Natural killer cell treated with Interleukin-12 subunit alpha and Interleukin-12 subunit beta and Interleukin-15 and Interleukin-18, amount 100 ng/mL, for 72 hours (primary cell): ENCODE measurements at regions not wholly inside any gene's neighbourhood (a gene's known extent, or its start where the extent isn't known, plus 50 kb on each side); places are given as distances from the start of the nearest gene placed in this dataset.
"Not testable (repeated sequence)": the region's sequence is repeated elsewhere in the genome, so short reads cannot be mapped to it uniquely, and the experiment has no call there.

ENCODE experiments used
- ATAC-seq, 2 donors: fragments of 150-1000 bp; cut with Tn5 transposase in 1 of 2; sonication (Bioruptor Pico), chemical (Tn5 transposase) in 1 of 2; 2 replicates each; pipeline ENCODE4 v1.10.0; 2021
- DNase-seq: peaks from one replicate; pipeline ENCODE4 v3.0.0; 2022; ENCODE audit warnings: low spot score
- H3K27ac Mint-ChIP-seq, 2 donors: 1 replicate in 1 of 2; 2 replicates in 1 of 2; pipeline ENCODE4 v1.8.0; 2022; ENCODE audit warnings: mixed read lengths in 2 of 2, mild to moderate bottlenecking in 1 of 2, moderate library complexity in 1 of 2
- H3K27me3 Mint-ChIP-seq, 2 donors: 1 replicate in 1 of 2; 2 replicates in 1 of 2; pipeline ENCODE4 v1.8.0; 2022; ENCODE audit warnings: mixed read lengths in 2 of 2
- H3K36me3 Mint-ChIP-seq: one replicate; pipeline ENCODE4 v1.8.0; 2022; ENCODE audit warnings: mixed read lengths
- H3K4me1 Mint-ChIP-seq, 2 donors: 1 replicate in 1 of 2; 2 replicates in 1 of 2; pipeline ENCODE4 v1.8.0; 2022; ENCODE audit warnings: low read depth in 2 of 2, mixed read lengths in 2 of 2, mild to moderate bottlenecking in 1 of 2
- H3K4me3 Mint-ChIP-seq: one replicate; pipeline ENCODE4 v1.8.0; 2022; ENCODE audit warnings: mixed read lengths
- H3K9me3 Mint-ChIP-seq: 2 replicates; pipeline ENCODE4 v1.8.0; 2022; ENCODE audit warnings: mixed read lengths

DNA sequence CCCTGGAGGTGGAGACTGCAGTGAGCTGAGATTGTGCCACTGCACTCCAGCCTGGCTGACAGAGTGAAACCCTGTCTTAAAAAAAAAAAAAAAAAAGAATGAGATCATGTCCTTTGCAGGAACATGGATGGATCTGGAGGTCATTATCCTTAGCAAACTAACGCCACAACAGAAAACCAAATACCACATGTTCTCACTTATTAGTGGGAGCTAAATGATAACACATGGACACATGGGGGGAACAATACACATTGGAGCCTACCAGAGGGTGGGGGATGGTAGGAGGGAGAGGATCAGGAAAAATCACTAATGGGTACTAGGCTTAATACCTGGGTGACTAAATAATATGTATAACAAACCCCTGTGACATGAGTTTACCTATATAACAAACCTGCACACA lies 108.0 kb upstream of the FHL2 start:
- not testable (repeated sequence) for H3K4me3 Mint-ChIP-seq, H3K27ac Mint-ChIP-seq, H3K9me3 Mint-ChIP-seq, H3K4me1 Mint-ChIP-seq, DNase-seq, H3K36me3 Mint-ChIP-seq, ATAC-seq
- peaks cover 9 to 27% of the 10 kb centered on the region in 2 donors for H3K27me3 Mint-ChIP-seq

DNA sequence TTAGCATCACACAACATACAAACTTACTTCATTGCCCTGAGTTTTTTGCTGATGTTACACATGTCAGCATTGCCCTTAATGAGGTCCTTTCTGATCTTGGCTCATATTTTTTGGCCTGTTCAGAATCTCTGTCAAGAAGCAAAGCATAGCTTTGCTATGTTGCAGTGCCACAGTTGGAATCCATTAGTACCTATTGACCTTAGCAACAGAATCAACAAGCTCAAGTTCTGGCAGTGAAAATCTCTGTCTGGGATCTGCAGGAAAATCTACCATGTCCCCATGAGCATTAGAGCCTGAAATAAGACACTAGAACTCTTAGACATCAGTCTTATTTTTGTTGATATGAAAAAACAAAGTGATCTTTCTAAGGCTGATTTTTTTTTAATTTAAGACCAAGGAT lies 105.6 kb upstream of the FHL2 start:
- Mint-ChIP-seq H3K4me1 (no peaks in the 10 kb centered on the region), H3K36me3 (no peaks in the 10 kb centered on the region), H3K9me3 (no peaks in the 10 kb centered on the region), H3K27me3 (peaks cover 11 to 30% of the 10 kb centered on the region in 2 donors), H3K4me3 (no peak overlapping the region), H3K27ac (no peak overlapping the region)
- no peak for DNase-seq
- ATAC-seq, result no peak

DNA sequence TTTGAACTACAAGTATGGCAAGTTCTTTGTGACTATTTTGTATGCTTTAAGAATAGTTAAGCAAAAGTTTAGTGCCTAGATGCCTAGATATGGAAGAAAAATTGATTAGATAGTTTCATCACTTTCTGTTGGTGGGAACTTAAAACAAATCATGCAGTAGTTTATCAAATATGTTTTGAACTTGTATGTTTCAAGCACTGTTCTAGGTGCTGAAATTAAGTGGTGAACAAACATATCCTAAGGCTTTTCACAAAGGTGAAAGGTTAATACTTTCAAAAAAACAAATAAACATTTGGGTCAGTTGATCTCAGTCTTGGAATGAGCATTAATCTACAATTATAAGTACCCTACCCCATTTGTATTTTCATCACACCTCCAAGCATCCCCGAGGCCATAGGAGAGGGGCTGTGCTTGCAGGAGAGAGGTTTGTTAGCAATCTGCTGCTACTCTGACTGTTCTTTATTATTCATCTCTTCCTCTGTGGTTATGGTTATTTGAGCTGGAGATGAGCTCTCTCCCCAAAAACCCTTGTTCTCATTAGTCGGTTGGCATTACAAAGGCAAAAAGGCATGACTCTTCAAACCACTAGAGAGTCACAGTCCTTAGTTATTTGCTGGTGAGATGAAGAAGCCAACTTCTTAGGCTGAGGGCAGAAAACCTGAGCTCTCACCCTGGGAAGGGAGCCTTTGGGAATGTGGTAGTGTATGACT lies 103.9 kb upstream of the FHL2 start:
- Mint-ChIP-seq H3K27me3 (peaks cover 13 to 45% of the 10 kb centered on the region in 2 donors), H3K27ac (no peak overlapping the region), H3K4me3 (no peak overlapping the region), H3K4me1 (no peaks in the 10 kb centered on the region), H3K36me3 (no peaks in the 10 kb centered on the region), H3K9me3 (no peaks in the 10 kb centered on the region)
- ATAC-seq, result no peak
- DNase-seq, result no peak

DNA sequence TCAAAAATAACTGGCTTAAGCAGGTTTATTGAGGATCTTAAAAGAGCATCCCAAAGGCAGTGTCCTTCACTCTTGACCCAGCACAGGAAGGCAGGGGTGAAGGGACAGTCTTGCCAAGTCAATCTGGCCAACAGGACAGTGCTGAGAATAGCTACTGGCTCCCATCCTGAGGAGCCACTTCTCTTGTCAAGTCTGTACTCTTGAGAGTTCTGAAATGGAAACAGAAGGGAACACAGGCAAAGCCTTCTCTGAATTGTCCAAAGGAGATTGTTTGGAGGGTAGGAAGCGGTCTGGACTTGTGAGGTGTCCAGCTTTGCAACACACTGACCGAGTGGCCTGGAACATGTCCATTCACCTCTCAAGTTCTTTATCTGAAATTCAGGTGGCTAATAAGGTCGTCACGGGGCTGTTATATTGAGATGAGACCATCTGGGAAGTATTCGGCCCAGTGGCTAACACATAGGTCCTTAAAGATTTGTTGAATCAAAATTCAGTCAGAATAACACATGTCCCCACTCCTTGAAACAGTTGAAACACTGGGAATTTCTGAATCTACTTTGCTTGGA lies 99.5 kb upstream of the FHL2 start:
- H3K4me3 Mint-ChIP-seq, result no peak overlapping the region
- H3K36me3 Mint-ChIP-seq, result no peaks in the 10 kb centered on the region
- no peak for ATAC-seq
- no peak for DNase-seq
- H3K27ac Mint-ChIP-seq, result no peak overlapping the region
- H3K27me3 Mint-ChIP-seq, result peaks cover 16 to 44% of the 10 kb centered on the region in 2 donors
- H3K9me3 Mint-ChIP-seq, result no peaks in the 10 kb centered on the region
- no peaks in the 10 kb centered on the region for H3K4me1 Mint-ChIP-seq

DNA sequence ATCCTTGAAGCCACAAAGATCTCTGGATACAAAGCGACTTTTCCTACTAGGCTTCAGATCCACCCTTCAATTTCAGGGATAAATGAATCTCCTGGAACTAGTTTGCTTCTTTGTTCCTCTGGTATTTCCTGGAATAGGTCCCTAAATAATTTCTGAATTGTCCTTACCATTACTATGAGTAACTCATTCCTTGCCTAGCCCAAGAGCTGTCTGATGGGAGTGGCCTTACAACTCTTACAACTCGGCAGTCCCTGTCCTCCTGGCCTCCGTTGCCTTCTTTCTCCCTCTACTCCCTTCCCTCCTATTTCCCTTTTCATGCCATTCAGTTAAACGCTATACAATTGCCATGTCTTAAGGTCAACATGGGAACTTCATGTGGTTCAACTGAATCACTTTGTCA lies 98.2 kb upstream of the FHL2 start:
- H3K4me1 Mint-ChIP-seq, result no peaks in the 10 kb centered on the region
- peaks cover 7% of the 10 kb centered on the region for H3K36me3 Mint-ChIP-seq
- ATAC-seq, result no peak
- H3K4me3 Mint-ChIP-seq, result no peak overlapping the region
- no peak for DNase-seq
- no peak overlapping the region for H3K27ac Mint-ChIP-seq
- peaks cover 18 to 45% of the 10 kb centered on the region in 2 donors for H3K27me3 Mint-ChIP-seq
- peaks cover 3% of the 10 kb centered on the region for H3K9me3 Mint-ChIP-seq

DNA sequence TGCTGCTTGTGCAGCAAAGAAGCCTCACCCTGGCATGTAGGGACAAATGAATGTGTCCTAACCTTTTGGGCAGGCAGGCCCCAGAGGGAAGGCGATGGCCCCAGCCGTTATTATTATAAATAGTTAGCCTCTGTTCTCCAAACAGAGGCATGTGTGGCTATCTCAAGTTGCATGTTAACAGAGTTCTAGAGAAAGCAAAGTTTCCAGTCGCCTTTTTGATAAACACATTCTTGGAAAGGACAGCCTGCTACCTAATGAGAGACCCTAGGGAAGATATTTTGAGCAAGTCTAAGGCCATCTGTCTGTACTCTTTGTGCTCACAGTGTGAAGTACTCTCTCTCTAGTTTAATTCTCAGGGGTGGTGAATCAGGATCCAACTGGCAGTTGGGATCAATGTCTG lies 97.4 kb upstream of the FHL2 start:
- Mint-ChIP-seq H3K36me3 (peaks cover 7% of the 10 kb centered on the region), H3K27me3 (peaks cover 24 to 50% of the 10 kb centered on the region in 2 donors), H3K9me3 (peaks cover 3% of the 10 kb centered on the region), H3K4me3 (no peak overlapping the region), H3K4me1 (no peaks in the 10 kb centered on the region), H3K27ac (no peak overlapping the region)
- no peak for DNase-seq
- no peak for ATAC-seq

DNA sequence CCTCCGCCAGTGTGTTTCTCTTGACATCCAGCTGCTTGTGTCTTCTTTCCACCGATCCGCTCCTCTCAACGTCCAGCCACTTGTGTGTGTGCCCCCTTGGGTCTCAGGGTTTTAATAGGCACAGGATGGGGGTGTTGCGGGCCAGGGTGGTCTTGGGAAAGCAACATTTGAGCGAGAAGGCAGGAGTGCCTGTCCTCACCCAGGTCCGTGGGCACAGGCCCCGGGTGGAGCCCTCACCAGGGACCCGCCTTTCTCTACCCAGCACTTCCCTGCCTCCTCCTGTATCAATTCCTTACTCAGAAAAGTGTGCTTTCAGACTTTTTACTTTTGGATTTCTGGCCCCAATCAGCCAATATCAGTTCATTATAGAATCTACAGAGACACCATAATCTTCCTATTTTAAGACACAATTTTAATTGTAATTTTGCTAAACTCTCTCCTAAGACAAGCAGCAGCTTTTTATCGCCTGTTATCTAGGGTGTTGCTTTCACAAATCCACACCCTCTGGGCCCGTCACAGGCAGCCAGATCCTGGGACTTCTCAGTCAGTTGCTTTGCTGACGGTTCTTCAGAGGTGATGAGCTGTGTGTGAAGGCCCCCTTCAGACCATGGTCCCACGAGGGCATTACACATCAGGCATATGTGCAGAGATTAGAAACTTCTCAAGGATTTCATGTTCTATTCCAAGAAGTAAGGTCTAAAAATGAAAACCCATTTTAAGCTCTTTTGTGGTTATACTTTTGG lies 96.0 kb upstream of the FHL2 start:
- Mint-ChIP-seq H3K27ac (no peak overlapping the region), H3K4me3 (no peak overlapping the region), H3K4me1 (no peaks in the 10 kb centered on the region), H3K36me3 (peaks cover 7% of the 10 kb centered on the region), H3K27me3 (peaks cover 23 to 49% of the 10 kb centered on the region in 2 donors), H3K9me3 (peaks cover 3% of the 10 kb centered on the region)
- ATAC-seq, result no peak
- DNase-seq, result no peak

DNA sequence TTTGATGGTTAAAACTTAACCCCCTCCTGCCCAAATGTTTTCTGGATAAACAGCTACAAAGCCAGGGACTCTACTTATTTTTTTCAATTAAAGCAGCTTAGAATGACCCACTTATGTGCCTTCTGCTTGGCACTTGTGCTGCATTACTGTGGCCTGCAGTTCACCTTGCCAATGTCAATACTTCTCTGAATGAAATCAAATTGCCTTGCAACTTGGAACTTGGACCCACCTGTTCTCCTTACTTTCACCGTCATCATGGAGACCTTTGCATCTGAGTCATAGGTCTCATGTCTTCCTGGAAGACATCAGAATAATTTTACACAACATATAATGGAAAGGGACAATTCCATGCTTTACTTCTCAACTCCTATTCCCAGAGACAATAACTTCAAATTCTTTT lies 92.1 kb upstream of the FHL2 start:
- ATAC-seq (no peak), DNase-seq (no peak)
- peaks cover 13 to 21% of the 10 kb centered on the region in 2 donors for H3K27me3 Mint-ChIP-seq
- H3K4me1 Mint-ChIP-seq, result no peaks in the 10 kb centered on the region
- H3K4me3 Mint-ChIP-seq, result no peak overlapping the region
- H3K27ac Mint-ChIP-seq, result no peak overlapping the region
- H3K36me3 Mint-ChIP-seq, result peaks cover 7% of the 10 kb centered on the region
- peaks cover 3% of the 10 kb centered on the region for H3K9me3 Mint-ChIP-seq

DNA sequence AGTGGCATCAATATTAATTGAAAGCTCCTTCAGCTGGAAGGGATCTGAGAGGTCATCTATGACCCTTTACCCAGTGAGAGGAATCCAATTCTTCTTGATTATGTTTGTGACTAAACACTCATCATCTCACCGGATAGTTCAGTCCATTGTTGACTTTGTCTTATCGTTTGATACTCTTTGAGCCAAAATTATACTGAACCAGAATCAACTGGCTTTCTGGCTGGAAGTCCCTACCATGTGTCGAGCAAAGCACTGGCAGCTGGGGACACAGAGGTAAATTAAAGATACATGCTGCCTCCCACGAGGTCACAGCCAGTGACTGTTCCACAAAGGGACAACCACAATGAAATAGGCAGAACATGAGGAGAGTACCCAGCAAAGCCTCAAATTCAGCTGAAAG lies 91.4 kb upstream of the FHL2 start:
- no peak for DNase-seq
- ATAC-seq, result no peak
- Mint-ChIP-seq H3K4me1 (no peaks in the 10 kb centered on the region), H3K9me3 (peaks cover 3% of the 10 kb centered on the region), H3K27me3 (peaks cover 13 to 21% of the 10 kb centered on the region in 2 donors), H3K27ac (no peak overlapping the region), H3K36me3 (peaks cover 7% of the 10 kb centered on the region), H3K4me3 (no peak overlapping the region)

DNA sequence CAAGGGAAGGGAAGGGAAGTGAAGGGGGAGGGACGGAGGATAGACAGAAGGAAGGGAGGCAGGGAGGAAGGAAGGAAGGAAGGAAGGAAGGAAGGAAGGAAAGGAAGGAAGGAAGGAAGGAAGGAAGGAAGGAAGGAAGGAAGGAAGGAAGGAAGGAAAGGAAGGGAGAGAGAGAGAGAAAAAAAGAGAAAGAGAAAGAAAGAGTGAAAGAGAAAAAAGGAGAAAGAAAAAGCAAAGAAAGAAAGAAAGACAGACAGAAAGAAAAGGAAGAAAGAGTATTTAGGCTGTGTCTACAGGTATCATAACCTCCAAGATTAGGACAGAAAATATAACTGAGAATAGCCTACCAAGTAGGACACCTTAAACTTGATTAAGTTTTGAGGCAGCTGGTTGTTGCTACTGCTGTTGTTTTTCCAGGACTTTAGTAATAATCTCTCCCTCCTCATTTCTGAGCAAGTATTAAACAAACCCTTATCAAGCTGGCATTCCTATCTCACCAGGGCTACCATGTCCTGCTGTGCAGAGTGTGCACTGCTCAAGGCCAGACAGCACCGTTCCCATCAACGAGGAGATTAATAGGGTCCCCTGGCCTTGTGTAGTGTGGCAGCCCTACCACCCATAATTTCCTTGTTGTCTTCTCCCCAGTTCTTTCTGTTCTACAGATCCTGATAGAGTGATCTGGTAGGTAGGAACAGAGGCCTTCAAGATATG lies 90.5 kb upstream of the FHL2 start:
- Mint-ChIP-seq H3K4me1 (no peaks in the 10 kb centered on the region), H3K4me3 (no peak overlapping the region), H3K27me3 (peaks cover 13 to 21% of the 10 kb centered on the region in 2 donors), H3K36me3 (peaks cover 7% of the 10 kb centered on the region), H3K27ac (no peak overlapping the region), H3K9me3 (peaks cover 3% of the 10 kb centered on the region)
- DNase-seq, result no peak
- no peak for ATAC-seq

DNA sequence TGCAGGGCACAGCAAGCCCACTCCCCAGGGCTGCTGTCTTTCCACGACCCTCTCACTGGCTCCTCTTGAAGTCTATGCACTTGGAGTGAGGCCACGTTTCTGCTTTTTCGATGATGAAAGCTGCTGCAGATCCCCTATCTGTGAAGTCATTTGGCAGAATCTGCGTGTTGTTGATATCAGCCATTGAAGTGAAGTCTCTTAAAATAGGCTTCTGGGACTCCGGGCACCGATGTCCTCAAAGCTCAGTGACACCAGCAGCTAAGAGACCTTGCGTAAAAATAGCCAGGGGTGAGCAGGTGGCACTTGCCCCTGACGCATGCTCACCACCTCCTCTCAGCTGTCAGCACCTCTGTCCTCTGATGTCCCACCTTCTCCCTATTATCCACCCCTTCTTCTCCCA lies 89.4 kb upstream of the FHL2 start:
- H3K27me3 Mint-ChIP-seq, result peaks cover 13 to 19% of the 10 kb centered on the region in 2 donors
- H3K27ac Mint-ChIP-seq, result no peak overlapping the region
- H3K9me3 Mint-ChIP-seq, result peaks cover 3% of the 10 kb centered on the region
- no peak for ATAC-seq
- H3K36me3 Mint-ChIP-seq, result peaks cover 6% of the 10 kb centered on the region
- DNase-seq, result no peak
- H3K4me1 Mint-ChIP-seq, result no peaks in the 10 kb centered on the region
- H3K4me3 Mint-ChIP-seq, result no peak overlapping the region

DNA sequence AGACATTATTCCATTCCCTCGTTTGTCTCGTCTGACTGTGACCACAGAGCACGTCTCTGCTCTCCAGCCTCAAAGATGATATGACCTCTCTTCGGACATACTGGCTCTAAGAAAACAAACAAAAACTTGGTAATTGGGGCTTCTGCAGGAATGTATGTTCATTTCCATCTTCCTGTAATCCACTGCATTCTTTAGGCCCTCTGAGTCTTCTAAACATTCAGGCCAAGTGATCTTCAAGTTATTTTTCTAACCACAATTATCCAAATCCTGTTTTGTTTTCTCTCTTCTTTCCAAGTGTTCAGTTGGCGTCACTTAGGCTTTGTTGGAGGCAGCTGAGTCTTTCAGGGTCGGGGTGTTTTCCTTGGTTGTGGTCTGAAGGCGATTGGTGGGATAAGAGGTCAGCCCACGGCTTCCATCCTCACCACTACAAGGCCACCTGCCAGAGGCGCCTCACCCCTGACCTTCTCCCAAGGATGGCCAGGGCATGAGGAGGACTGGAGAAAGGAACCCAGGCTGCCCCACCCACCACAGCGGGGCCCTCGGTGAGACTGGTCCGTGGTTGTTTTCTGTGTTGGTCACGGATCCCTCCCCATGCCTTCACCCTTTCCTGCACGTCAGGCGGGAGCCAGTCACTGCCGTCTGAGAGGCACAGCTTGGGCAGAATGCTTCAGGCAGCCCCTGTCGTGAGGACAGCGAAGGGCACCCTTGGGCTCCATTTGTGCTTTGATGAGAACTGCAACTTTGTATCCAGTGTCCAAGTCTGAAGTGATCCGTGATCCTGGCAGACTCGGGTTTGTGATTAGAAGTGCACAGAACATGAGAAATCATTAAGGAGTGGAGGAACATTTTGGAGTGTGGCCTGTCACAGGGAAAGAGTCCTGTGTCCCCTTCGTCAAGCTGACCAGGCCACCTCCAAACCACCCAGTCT lies 88.6 kb upstream of the FHL2 start:
- no peak overlapping the region for H3K4me3 Mint-ChIP-seq
- no peak overlapping the region for H3K27ac Mint-ChIP-seq
- peaks cover 9 to 12% of the 10 kb centered on the region in 2 donors for H3K27me3 Mint-ChIP-seq
- peak in 1 of 2 donors; percentile 55 for ATAC-seq
- H3K4me1 Mint-ChIP-seq, result no peaks in the 10 kb centered on the region
- no peaks in the 10 kb centered on the region for H3K36me3 Mint-ChIP-seq
- H3K9me3 Mint-ChIP-seq, result no peaks in the 10 kb centered on the region
- no peak for DNase-seq

DNA sequence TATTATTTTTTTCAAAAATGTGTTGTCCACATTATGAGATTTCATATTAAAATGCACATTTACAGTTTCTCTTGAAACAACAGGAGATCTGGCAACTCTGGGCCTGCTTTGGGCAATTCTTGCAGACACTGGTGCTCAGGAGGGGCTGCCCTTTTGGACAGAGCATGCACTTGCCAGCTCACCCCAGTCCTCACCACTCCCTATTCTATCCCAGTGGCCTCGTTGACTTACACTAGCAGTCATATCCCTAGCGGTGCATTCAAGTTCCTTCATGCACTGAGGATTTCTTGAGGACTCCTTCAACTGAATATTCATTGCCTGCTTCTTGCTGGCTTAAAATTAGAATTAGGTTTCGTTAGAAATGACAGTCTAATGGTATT lies 87.9 kb upstream of the FHL2 start:
- Mint-ChIP-seq H3K4me3 (no peak overlapping the region), H3K9me3 (no peaks in the 10 kb centered on the region), H3K27me3 (peaks cover 7 to 12% of the 10 kb centered on the region in 2 donors), H3K27ac (no peak overlapping the region), H3K4me1 (no peaks in the 10 kb centered on the region), H3K36me3 (no peaks in the 10 kb centered on the region)
- DNase-seq (no peak), ATAC-seq (no peak)
